ENCODE measurements at regions not wholly inside any gene's neighbourhood (a gene's known extent, or its start where the extent isn't known, plus 50 kb on each side); places are given as distances from the start of the nearest gene placed in this dataset.
"Not testable (repeated sequence)": the region's sequence is repeated elsewhere in the genome, so short reads cannot be mapped to it uniquely, and the experiment has no call there.

GRCh38 chr7:145464287-145464686, 628.4 kb upstream of the TPK1 start:
- H3K27me3 ChIP-seq = no peaks in the 10 kb centered on the region
- TF ChIP-seq, protein P1, sequence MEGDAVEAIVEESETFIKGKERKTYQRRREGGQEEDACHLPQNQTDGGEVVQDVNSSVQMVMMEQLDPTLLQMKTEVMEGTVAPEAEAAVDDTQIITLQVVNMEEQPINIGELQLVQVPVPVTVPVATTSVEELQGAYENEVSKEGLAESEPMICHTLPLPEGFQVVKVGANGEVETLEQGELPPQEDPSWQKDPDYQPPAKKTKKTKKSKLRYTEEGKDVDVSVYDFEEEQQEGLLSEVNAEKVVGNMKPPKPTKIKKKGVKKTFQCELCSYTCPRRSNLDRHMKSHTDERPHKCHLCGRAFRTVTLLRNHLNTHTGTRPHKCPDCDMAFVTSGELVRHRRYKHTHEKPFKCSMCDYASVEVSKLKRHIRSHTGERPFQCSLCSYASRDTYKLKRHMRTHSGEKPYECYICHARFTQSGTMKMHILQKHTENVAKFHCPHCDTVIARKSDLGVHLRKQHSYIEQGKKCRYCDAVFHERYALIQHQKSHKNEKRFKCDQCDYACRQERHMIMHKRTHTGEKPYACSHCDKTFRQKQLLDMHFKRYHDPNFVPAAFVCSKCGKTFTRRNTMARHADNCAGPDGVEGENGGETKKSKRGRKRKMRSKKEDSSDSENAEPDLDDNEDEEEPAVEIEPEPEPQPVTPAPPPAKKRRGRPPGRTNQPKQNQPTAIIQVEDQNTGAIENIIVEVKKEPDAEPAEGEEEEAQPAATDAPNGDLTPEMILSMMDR (IDR thresholded peaks at IDR 0.05) = no peak
- no peak overlapping the region for H3K27ac ChIP-seq
- H3K4me1 ChIP-seq (ENCODE audit: control insufficient read depth in 1 of 2, insufficient read depth in 1 of 2, low read depth in 1 of 2, low read length in 1 of 2) = no peaks in the 10 kb centered on the region
- no peaks in the 10 kb centered on the region for H3K9me3 ChIP-seq
- H3K36me3 ChIP-seq = no peaks in the 10 kb centered on the region
- no peak overlapping the region for H3K4me3 ChIP-seq (ENCODE audit: low read depth in 1 of 2, low read length in 1 of 2)

DNA sequence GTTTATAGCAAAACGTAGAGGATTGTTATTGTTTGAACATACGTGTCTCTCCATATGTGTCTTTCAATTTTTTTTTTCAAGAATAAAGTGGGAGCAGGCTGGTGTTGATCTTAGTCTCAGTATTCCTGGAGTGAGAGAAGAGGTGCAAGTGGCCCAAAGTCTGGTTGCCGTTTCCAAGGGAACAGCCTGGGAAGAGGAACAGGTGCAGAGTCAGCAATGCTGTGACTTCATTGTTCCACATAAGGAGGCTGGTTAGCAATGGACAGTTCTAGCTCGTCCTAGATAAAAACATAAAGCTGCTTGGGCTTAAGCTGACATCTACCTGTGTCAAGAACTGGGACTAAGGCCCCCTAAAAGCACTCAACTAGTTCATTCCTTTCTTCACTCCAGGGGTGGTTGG, 626.6 kb upstream of the TPK1 start:
- Histone ChIP-seq H3K9me3 (no peaks in the 10 kb centered on the region), H3K36me3 (no peaks in the 10 kb centered on the region), H3K4me1 (ENCODE audit: control insufficient read depth in 1 of 2, insufficient read depth in 1 of 2, low read depth in 1 of 2, low read length in 1 of 2) (no peaks in the 10 kb centered on the region), H3K27ac (no peak overlapping the region), H3K27me3 (no peaks in the 10 kb centered on the region), H3K4me3 (ENCODE audit: low read depth in 1 of 2, low read length in 1 of 2) (no peak overlapping the region)
- TF ChIP-seq, protein P1 (IDR thresholded peaks at IDR 0.05) = no peak

DNA sequence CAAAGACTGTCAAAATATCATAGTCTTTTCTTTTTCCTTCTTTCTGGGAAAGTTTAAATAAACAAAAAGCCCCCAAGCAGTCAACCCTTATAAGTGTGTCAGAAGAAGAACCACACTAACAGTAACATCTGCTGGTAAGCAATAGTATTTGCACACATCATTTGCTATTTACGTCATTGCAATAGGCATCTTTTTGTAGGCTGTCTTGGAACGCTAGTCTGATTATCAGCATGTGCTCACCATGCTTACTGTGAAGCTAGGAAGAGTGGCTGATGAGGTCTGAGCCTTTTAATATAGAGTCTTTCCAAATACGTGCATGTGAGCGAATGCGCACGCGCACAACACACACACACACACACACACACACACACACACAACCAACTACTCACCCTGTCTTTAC, 599.0 kb upstream of the TPK1 start:
- no peak overlapping the region for H3K4me3 ChIP-seq (ENCODE audit: low read depth in 1 of 2, low read length in 1 of 2)
- H3K27me3 ChIP-seq = no peaks in the 10 kb centered on the region
- H3K9me3 ChIP-seq = no peaks in the 10 kb centered on the region
- H3K27ac ChIP-seq = no peak overlapping the region
- no peaks in the 10 kb centered on the region for H3K4me1 ChIP-seq (ENCODE audit: control insufficient read depth in 1 of 2, insufficient read depth in 1 of 2, low read depth in 1 of 2, low read length in 1 of 2)
- TF ChIP-seq, protein P1 (IDR thresholded peaks at IDR 0.05) = no peak
- no peaks in the 10 kb centered on the region for H3K36me3 ChIP-seq

GRCh38 chr7:145431834-145432233, 596.0 kb upstream of the TPK1 start:
- Histone ChIP-seq H3K27ac (no peak overlapping the region), H3K4me3 (ENCODE audit: low read depth in 1 of 2, low read length in 1 of 2) (no peak overlapping the region), H3K9me3 (no peaks in the 10 kb centered on the region), H3K36me3 (no peaks in the 10 kb centered on the region), H3K27me3 (no peaks in the 10 kb centered on the region), H3K4me1 (ENCODE audit: control insufficient read depth in 1 of 2, insufficient read depth in 1 of 2, low read depth in 1 of 2, low read length in 1 of 2) (no peaks in the 10 kb centered on the region)
- TF ChIP-seq, protein P1 (IDR thresholded peaks at IDR 0.05) = no peak

DNA sequence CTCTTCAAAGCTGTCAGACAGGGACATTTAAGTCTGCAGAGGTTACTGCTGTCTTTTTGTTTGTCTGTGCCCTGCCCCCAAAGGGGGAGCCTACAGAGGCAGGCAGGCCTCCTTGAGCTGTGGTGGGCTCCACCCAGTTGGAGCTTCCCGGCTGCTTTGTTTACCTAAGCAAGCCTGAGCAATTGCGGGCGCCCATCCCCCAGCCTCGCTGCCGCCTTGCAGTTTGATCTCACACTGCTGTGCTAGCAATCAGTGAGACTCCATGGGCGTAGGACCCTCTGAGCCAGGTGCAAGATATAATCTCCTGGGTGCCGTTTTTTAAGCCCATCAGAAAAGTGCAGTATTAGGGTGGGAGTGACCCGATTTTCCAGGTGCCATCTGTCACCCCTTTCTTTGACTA, 582.6 kb upstream of the TPK1 start:
- not testable (repeated sequence) for H3K27me3 ChIP-seq; H3K4me1 ChIP-seq (ENCODE audit: control insufficient read depth in 1 of 2, insufficient read depth in 1 of 2, low read depth in 1 of 2, low read length in 1 of 2); H3K36me3 ChIP-seq; H3K27ac ChIP-seq; H3K4me3 ChIP-seq (ENCODE audit: low read depth in 1 of 2, low read length in 1 of 2); H3K9me3 ChIP-seq

DNA sequence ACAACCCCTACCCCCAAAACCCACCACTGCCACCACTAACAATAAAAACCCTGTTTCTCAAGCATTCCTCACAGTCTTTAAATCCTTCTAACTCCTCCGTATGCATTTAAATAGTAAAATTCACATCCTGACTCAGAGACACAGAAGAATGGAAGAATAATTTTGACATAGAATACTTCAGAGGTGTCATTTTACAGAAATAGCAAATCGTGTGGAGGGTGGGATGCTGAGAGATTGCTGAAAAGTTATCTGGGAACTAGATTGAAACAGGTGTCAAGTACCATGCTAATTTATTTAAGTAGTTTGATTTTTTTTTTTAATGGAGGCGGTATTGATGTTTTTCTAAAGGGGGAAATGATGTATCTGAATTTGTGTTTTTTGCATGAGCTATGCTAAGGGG, 575.2 kb upstream of the TPK1 start:
- no peaks in the 10 kb centered on the region for H3K9me3 ChIP-seq
- no peaks in the 10 kb centered on the region for H3K36me3 ChIP-seq
- no peaks in the 10 kb centered on the region for H3K27me3 ChIP-seq
- no peaks in the 10 kb centered on the region for H3K4me1 ChIP-seq (ENCODE audit: control insufficient read depth in 1 of 2, insufficient read depth in 1 of 2, low read depth in 1 of 2, low read length in 1 of 2)
- TF ChIP-seq, protein P1 (IDR thresholded peaks at IDR 0.05) = no peak
- no peak overlapping the region for H3K27ac ChIP-seq
- no peak overlapping the region for H3K4me3 ChIP-seq (ENCODE audit: low read depth in 1 of 2, low read length in 1 of 2)

Measured in neutrophil (primary cell).